T-helper 2 cell treated with Interferon-gamma antibody and Interleukin-4, amounts not matched to agents 100 ng/mL and 5 ng/mL, for 36 hours (primary cell): ENCODE measurements at regions not wholly inside any gene's neighbourhood (a gene's known extent, or its start where the extent isn't known, plus 50 kb on each side); places are given as distances from the start of the nearest gene placed in this dataset.

Experiments used
- intact Hi-C: fragments of 100-400 bp; cut with micrococcal nuclease; formaldehyde crosslinking; loops from one replicate; pipeline ENCODE4 v1.15.1; 2023

DNA sequence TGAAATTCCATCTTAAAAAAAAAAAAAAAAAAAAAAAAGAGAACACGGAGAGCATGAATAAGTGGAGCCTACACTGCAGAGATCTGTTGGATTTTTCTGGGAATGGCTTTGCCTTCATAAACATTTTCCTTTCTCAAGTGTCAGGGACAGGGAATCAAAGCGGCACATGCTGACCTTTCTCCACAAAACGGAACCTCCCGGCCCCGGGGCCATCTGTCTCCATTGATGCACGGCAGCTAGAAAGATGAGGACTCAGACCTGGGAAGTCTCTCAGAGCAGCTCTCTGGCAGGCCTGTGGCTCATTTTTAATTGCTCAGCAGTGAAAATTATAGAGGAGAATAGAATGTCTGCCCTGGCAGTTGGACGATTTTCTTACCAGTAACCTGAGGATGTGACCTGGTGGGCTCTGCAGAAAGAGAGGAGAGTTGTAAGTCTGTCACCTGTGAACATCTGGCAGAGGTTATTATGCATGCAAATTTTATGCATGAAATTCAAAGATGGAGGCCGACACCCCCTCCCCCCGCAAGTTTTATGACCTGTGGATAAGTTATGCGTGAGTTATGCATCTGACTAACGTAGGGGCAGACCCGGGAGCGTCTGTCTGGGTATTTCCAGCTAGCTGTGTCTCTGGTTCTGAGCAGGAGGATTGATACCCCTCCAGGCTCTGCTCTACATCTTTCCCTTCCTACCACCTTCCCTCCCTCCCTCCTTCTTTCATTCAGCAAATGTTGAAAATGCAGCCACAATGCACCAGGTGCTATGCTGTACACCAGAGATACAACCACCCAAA, 352.5 kb downstream of the CDH26 start:
- intact Hi-C loops = no loop called here

DNA sequence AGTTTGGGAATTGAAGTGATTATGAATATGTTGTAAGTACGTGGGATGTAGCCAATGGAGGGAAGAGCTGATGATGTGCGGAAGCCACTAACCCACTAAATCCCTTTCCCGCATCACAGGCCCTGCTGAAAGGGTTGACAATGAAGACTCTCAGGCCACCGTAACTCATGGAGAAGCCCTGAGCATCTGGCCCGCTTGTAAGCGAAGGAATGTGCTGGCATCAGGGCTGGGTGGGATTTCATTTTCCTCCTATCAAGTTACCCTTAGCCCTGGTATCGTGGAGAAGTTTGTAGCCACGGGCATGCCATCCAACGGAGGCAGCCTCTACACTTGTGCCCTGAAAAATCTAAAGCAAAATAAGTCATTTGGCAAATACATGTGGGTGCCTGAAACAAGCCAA, 355.0 kb downstream of the CDH26 start:
- intact Hi-C loops = no loop called here

DNA sequence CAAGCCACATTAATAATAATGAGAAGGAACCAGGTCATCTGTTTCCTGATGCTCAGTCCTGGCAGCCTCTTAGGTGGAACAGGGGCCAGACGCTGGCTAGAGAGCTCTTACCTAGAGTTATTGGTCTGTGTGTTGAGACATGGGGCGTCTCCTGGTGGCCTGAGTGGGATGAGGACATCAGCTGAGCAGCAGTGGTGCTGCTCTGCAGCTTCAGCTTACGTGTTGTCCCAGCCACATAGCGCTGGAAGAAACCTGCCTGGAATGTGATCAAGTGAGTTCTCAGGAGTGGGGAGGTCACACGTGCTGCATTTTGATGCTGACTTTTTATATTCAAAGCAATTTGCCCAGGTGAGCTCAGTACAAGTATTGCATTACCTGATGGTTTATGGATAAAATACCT, 355.4 kb downstream of the CDH26 start:
- intact Hi-C loops = no loop called here

GRCh38 chr20:60314727-60315126, 356.5 kb downstream of the CDH26 start:
- intact Hi-C loops = no loop called here

GRCh38 chr20:60316476-60317158, 358.4 kb downstream of the CDH26 start:
- intact Hi-C loops = no loop called here

GRCh38 chr20:60317401-60317800, 359.2 kb downstream of the CDH26 start:
- intact Hi-C loops = no loop called here

GRCh38 chr20:60321601-60322000, 363.4 kb downstream of the CDH26 start:
- intact Hi-C loops = no loop called here

DNA sequence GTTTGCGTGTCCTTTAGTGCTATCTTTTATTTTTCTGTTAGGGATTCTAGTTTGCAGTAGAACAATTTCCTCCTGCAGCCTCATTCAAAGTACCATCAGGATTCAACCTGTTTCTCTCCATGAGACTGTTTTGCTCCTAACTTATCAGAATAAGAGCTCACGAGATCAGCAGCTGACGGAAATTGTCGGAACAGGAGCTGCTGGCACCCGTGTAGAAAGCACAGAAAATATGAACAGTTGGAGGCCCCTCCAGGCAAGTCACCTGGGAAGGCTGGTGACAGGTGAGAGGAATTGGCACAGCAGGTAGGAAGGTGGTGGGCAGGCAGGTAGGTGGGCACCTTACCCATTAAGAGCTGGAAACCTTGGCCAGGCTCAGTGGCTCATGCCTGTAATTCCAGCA, 368.6 kb downstream of the CDH26 start:
- intact Hi-C loops = no loop called here

DNA sequence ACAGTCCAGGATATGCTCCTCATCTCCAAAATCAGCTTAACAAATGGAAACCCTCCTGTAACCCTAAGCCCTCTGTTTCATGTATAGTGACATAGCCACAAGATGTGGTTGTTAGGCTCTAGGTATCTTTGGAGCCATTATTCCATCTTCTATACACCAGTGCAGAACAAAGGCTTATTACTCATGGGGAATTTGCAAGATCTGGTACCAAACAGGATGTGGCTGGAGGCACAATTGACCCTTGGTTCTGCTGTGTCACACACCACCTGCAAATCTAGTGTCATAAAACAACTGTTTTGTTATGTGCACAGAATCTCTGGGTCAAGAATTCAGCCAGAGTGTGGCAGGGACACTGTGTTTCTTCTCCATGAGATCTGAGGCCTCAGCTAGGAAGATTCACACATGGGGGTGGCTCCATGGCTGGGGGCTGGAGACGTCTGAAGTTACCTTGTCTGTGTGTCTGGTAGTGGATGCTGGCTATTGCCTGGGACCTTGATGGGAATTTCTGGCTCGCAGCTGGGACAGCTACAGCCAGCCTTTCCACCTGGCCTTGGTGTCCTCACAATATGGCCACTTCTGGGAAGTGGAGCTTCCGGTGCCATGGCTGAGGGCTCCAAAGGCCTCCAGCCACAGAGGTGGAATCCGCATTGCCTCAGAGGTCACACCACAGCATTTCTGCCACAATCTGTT, 369.9 kb downstream of the CDH26 start:
- intact Hi-C loops = no loop called here

GRCh38 chr20:60330461-60330860, 372.2 kb downstream of the CDH26 start:
- intact Hi-C loops = no loop called here

- intact Hi-C loops = no loop called here
Observed at GRCh38 chr20:60331688-60332300, 373.6 kb downstream of the CDH26 start.

GRCh38 chr20:60332523-60332922, 374.3 kb downstream of the CDH26 start:
- intact Hi-C loops = no loop called here

- intact Hi-C loops = no loop called here
Observed at GRCh38 chr20:60334911-60335310, 376.7 kb downstream of the CDH26 start.

DNA sequence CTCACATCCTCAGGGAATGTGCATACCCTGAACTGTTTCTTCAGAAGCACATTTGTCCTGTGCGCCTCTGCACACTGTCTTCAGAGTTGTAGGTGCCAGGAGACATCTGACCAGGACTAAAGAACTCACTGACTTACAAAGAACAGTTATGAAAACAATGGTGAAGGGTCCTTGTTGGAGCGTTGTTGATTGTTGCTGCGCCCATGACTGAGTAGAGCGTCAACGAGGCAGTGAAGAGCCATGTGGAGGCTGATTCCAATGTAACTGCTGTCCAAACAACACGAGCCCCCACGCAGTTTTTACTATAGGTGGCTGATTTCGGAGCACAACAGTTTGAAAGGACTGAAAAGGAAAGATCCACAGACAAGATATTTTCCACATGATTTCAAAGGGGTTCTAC, 380.3 kb downstream of the CDH26 start:
- intact Hi-C loops = no loop called here

DNA sequence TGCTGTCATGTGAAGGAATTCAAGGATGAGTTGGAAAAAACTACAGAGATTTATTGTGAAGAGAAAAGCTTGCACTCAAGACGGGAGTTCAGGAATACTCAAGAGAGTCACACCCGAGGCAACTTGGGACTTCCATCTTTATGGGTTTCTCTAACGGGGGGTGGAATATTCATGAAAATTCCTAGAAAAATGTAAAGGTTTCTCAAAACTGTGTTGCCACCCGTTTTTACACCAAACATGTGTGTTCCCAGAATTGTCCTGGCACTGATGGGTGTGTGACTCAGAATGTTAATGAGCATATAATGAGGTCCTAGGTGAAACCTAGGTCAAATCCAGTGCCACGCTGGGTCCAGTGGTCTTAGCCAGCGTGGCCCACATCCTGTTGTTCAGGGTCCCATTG, 381.5 kb downstream of the CDH26 start:
- intact Hi-C loops = no loop called here

GRCh38 chr20:60340232-60340631, 382.0 kb downstream of the CDH26 start:
- intact Hi-C loops = no loop called here

GRCh38 chr20:60341062-60341461, 382.8 kb downstream of the CDH26 start:
- intact Hi-C loops = no loop called here

DNA sequence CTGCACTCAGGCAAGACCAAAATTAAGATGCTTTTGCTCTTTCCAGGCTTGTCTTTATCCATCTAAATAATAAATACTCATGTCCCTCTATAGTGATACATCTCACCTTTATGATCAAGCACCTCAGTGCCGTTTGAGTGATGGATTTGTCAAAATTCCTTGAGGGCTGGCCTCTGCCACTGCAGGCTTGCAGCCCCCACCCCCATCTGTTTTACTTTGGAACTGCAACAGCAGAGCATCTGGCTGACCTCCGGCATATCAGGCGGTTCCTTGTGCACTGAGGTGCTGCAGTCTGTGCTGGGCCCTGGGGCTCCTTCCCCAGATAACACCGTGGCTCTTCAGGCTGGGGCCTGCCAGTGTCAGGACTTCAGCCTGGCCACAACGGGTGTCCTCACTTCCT, 386.9 kb downstream of the CDH26 start:
- intact Hi-C loops = no loop called here

GRCh38 chr20:60349418-60349817, 391.2 kb downstream of the CDH26 start:
- intact Hi-C loops = no loop called here

DNA sequence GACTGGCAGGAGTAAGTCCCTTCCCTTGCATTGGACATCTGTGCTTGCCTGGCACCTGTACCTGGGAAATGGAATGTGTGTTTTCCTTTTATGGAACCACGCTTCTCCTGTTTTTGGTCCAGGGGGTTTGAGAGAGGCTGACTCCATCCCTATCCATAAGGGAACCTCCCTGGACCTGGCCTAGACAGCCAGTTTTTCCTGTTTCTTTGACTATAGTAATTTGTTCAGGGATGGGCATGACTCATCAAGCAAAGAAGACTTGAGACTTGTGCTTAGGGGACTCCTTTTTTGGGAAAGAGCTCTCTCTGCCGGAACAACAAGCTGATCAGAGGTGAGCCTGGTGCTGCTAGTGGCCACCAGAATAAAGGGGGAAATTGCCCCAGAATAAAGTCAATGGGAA, 393.8 kb downstream of the CDH26 start:
- intact Hi-C loops = no loop called here

- intact Hi-C loops = no loop called here
Observed at GRCh38 chr20:60352596-60352995, 394.4 kb downstream of the CDH26 start.

DNA sequence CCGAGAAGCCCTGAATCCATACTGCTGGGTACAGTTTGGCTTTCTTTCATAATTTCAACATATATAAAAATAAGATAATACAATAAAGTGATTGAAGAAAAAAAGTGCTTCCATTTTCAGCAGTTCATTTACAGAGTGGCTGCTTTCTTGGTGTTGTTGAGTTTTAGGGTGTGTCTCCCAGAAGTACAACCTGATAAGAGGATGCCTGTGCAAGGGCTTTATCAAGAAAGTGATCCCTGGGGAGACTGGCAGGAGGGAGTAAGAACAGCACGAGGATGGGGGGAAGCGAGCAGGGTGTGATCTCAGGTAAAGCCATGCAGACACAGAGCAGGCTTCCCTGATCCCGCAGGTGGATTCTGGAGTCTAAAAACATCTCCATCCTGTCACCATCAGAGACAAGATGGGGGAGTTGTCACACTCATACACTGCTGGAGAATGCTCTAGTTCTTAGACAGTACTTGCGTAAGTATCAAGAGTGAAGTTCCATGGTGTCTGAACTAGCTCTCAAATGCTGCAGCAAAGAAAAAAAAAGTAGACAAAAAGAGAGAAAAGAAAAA, 395.9 kb downstream of the CDH26 start:
- intact Hi-C loops = no loop called here
